NCI-H1105 treated with DMSO at 0.1 percent for 48 hours (cell line): ENCODE measurements at regions not wholly inside any gene's neighbourhood (a gene's known extent, or its start where the extent isn't known, plus 50 kb on each side); places are given as distances from the start of the nearest gene placed in this dataset.

Source experiments
- DNase-seq: peaks from one replicate; lab custom pipeline; 2025; lab: John Stamatoyannopoulos, UW

DNA sequence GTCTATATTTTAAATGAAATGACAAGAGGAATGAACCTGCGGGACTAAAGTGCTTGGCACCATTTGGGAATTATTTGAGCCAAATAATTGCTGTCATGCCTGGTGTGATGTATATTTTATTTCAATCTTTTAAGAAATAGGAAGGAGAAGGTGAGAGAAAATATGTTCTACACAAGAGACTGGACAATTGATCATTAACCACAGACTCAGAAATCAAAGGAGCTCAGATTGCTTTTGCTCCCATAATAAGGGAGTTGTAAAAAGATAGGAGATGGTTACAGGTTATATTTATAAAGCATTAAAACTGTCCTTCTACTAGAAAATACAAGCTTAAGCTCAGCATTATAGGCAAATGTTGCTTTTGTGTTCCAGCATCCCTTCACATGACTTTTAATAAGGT is 515.2 kb upstream of the SULF2 start:
- DNase-seq = no peak

DNA sequence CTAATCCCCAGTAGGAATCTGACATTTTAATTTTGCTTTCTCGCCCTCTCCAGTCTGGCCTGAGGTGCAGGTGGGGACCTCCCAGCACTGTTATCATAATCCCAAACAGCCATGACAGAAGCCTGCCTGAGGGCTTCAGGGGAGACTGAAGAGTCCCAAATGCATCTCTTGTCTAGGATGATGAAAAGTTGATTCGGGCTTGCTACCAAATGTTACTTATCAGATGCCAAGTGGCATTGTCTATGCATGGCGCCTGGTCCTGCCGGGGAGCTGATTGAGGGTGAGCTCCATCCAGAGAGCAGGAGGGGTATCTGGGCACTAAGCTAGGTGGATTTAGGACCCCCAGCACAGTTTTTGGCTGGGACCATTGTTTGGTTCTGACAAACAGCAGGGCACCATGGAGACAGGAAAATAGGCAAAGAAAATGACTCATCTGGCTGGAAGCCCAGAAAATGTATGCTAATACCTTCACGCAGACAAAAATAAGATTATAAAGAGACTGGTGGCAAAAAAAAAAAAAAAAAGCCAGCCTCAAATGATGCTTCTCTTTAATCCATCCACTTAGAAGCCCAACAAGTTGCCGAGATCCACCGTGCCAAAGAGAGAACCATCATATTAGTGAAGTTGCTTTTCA is 513.7 kb upstream of the SULF2 start:
- DNase-seq = peak; percentile 99

DNA sequence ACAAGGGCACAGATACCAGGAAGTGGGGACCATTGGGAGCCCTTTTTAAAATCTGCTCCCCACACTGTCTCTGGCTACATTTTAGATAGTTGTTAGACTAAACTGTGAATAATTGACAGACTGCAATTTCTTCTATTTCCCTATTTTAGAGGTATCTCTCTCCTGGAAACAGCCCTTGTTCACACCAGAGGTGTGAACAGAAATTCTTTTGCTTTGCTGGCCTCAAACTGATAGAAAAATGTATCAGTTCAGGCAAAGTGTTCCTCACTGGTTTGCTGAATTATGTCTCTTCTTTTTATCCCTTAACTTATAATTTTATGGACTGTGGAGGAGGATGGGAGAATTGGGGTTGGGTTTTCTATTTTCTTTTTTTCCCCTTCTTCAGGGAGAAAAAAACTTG is 513.2 kb upstream of the SULF2 start:
- DNase-seq = no peak

DNA sequence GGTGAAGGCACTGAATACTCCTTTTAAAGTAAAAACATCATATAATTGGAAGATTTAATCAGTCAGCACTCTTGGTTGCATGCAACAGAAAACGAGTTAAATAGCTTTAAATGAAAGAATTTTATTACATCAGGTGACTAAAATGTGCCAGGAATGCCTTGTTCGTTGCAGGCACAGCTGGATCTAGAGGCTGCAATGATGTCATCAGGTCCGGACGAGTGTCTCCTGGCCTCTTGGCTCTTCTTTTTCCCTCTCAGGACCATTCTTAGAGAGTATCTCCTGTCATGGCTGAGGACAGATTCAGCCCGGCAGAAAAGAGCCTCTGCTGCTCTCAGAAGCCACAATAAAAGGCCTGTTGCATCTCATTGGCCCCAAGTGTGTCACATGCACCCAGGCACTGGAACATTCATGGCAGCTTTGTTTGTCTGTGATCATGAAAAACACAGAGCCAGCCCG is 510.7 kb upstream of the SULF2 start:
- DNase-seq = no peak

DNA sequence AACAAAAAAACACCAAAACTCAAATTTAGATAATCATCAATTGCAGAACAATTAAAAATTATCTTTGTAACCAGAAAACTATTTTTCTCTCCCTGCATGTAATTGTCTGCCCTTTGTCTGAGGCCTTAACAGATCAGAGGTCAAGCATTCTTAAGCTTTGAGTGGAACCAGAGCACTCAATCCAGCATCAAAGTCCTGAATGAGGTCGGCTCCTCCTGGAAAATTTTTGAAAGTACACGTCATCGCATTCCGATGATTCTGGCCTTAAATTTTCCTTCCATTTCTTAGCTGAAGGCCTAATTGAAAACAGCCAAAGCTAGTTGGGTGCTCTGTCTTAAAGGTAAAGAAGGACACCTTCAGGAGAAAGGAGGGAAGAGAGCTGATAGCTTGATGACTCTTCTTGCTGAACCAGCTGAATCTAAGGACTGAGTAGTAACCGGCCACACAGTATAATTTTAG is 510.2 kb upstream of the SULF2 start:
- DNase-seq = no peak

DNA sequence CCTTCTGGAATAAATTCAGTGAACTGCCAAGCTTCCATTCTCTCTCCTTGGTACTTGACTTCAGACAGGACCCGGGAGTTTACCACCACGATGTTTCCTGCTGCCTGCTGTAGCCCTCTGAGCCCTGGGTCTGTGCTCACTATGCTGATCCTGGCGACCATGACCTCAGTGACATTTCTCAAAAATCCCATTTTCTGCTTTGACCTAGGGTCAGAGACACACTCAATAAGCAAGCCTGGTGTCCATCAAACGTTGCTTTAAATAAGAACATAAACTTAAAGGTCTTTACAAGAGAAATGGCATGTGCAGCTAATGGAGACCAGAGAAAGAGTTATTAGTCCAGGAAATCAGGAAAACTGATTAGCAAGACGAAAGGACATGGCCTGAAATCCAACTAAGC is 509.7 kb upstream of the SULF2 start:
- no peak for DNase-seq

DNA sequence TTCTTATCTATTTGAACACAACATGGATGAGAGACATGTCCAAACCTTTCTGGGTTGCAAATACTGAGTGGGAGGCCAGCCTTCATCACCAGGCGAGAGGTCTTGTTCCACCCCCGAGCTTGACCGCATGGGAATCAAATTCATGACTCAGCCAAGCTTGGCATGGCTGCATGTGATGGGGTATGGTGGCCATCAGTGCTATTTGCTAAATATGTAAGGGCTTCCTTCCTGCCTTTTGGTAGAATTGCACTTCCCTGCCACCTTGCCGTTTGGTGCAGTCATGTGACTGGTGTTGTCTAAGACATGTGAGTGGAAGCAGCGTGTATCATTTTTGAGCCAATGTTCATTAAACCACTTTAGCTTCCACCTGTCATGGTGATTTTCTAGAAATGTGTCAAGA is 508.9 kb upstream of the SULF2 start:
- no peak for DNase-seq

DNA sequence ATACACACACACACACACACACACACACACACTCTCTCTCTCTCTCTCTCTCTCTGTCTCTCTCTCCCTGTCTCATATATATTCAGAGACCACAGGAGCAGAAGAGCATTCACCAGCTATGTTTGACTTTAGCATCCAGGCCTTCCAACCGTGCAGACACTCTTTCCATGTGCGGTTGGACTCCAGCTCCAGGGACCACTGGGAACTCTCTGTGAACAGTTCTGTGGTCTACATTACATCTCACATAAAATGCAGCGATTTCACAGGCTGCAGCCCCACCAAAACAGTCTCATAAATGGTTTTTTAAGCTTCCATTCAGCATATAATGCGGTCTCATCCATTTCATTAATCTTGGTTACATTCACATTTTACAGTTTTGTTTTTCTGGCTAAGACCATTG is 508.4 kb upstream of the SULF2 start:
- DNase-seq = no peak

DNA sequence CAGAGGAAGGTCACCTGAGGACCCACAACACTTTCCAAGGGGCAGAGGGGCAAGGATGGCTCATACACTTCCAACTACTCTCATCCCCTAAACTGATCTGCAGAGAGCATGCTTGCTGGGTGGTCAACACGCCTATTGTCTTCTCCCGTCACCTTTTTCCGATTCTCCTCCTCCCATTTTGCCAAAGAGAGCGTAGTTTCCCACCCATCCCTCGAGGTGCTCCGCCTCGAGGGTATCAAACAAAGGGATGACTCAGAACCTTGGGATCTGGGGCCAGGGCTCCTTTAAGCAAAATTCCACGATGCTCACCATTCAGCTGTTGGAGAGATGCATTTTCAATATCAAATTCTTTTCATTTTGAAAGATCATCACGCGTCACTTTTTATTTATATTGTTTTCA is 507.5 kb upstream of the SULF2 start:
- no peak for DNase-seq

DNA sequence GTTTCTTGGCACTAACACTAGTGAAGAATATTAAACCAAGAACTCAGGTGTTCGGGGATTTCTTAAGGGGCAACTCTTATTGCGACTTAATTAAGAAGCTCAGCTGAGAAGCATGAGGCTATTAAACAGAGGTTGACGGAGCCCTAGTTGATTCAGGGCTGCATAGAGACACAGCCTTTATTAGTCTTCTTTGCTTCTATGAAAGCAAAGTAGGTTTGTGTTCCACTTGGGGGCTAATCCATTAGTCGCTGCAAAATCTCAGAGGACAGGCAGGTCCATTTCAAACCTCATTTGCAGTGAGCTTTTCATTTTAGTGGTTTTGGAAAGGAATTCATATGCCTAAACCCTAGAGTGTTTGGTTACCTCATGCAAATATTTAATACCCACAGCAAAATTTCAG is 506.6 kb upstream of the SULF2 start:
- no peak for DNase-seq

DNA sequence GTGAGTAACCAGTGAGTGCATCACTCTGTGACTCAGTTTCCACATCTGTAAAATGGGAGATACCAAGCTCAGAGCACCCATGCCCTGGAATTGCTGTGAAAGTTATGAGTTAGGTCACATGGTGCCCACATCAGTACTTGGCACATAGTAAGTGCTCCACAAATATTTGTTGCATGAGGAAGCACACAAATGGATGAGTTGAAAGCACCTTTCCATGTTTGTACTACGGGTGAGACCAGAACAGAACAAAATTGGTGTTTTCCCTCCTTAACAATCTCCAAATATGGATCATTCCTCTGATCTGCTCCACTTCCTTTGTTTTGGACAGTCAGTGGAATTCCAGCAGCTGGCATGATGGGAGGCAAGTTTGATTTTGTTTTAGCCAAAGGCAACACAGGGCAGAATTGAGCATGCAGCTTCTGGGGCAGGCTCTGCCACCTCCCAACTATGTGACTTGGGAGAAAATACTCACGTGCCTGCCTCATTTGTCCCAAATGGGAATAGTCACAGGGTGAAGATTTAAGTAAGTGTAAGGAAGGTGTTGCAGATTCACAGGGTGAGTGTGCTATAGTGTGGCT is 503.7 kb upstream of the SULF2 start:
- no peak for DNase-seq

DNA sequence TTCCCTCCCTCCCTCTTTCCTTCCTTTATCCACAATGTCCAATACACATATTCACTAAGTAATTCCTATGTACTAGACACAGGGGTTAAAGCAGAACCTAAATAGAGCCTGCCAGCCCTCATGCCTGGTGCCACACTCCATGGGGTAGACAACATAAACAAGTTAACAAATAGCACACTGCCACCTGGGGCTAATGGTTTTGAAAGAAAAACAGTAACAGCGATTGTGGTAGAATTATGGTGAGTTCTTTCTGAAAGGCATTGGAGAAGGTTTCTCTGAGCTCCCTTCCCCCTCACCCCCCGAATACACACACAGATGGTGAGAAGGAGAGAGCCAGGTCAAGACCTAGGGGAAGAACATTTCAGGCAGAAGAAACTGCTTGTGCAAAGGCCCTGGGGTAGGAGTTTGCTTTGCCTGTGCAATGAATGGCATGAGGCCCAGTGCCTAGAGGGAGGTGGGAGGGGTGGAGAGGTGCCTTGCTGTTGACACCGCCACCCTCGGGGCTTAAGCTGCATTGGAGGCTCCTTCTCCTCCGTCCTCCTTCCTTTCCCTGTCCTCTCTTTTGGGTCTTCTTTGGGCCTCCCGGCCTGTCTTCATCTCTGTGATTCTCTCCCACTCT is 502.4 kb upstream of the SULF2 start:
- DNase-seq = no peak

DNA sequence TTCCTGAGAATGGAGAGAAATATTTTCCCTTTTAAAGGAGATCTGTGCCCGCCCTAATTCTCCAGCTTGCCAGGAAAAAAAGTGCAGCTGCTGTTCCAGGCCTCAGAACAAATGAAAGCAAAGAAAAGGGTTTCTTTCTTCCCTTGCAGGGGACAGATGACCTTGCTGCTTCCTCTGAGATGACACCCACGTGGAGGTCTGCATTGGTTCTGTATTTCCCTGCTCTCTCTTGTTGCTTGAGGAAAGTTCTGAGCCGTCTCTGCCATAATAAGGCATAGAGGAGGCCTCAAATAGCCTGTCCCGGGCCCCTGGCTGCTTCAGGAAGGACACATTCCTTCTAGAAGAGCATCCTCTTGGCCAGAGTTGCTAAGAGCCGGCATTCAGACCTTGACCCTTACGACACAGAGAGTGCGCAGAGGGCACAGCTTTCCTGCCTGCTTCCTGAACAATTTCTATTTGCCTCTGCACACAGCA is 501.8 kb upstream of the SULF2 start:
- DNase-seq = no peak

DNA sequence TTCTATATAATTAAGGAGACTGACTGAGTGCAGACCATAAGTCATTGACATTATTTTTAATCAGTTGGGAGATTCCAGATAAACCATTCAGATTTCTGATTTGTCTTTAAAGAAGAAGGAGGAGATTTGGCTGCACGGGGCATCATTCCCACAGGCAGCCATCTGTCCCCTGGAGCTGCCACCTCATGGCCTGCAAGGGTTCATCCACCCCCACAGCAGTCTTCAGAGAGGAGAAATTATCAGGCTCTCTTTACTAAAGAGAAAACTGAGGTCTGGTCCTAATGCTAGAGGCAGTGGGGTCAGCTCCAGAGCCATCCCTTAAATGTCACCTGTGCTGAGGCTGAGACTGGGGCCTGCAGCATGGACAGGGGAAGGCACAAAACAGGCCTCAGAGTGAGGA is 501.3 kb upstream of the SULF2 start:
- no peak for DNase-seq

DNA sequence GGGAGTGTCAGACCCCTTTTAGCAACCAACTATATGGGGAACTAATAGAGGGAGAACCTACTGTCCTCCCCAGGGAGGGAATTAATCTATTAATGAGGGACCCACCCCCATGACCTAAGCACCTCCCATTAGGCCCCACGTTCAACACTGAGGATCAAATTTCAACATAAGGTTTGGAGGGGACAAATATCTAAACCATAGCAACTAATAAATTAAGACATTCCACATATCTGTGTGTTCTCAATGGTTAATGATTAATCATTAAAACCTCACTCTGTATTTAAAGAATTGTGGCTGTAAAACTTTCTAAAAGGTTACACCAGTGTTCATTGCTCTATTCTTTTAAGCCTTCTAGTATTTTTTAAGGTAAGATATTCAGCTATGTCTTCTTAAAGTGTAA is 500.4 kb upstream of the SULF2 start:
- DNase-seq = no peak

DNA sequence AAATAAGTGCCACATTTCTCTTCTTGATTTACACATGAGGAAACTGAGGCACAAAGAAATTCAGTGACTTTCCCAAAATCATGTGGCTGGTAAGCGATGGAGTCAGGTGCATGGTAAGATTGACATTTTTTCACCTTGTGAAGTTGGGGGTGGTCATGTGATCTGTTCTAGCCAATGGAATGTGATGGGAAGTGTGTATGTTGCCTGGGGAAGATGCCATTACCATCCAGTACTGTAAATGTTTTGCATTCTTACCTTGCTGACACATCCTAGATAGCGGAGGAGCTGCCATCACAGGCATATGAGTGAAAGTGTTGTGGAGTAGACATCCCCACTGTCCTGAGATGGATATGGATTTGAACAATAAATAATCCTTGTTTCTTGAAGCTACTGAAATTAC is 499.6 kb upstream of the SULF2 start:
- DNase-seq = no peak

DNA sequence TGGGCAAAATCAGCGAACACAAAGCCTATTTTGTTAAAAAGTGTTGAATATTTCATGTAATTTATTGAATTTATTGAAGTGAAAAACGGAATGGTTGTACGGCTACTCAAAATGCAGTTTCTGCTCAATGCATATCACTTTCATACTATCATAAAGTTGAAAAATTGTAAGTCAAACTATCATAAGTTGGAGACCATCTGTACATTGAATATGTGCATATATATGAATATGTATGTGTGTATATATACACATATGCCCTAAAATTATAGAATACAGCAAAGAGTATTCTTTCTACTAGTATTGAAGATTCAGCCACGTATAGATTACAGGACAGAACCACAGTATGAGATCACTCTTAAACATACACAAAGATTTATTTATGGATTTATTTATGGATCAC is 499.0 kb upstream of the SULF2 start:
- DNase-seq = no peak

DNA sequence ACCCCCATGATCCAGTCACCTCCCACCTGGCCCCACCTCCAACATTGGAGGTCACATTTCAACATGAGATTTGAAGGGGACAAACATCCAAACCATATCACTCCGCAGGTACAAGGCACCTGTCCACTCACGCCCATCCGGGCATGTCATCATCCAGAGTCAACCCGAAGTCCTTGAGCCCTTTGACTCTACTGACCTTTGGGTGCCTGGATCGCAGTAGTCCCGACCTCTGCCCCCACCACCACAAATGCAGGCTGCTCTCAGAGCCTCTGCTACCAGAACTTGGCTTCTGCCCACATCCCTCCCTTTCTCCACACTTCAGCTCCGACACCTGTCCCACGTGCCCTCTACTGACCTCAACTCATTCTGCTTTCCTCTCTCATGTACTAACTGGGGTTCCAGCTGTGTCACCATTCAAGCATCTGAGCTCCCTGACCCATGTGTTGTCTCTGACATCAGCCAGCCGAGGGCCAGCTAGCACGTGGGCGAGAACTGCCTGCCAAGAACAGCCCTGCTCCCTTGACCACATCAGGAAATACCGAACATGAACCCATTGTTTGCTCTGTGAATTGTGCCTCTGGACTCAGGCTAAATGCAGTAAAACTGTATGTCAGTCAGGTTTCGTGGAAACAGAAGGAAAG is 498.3 kb upstream of the SULF2 start:
- DNase-seq = no peak

DNA sequence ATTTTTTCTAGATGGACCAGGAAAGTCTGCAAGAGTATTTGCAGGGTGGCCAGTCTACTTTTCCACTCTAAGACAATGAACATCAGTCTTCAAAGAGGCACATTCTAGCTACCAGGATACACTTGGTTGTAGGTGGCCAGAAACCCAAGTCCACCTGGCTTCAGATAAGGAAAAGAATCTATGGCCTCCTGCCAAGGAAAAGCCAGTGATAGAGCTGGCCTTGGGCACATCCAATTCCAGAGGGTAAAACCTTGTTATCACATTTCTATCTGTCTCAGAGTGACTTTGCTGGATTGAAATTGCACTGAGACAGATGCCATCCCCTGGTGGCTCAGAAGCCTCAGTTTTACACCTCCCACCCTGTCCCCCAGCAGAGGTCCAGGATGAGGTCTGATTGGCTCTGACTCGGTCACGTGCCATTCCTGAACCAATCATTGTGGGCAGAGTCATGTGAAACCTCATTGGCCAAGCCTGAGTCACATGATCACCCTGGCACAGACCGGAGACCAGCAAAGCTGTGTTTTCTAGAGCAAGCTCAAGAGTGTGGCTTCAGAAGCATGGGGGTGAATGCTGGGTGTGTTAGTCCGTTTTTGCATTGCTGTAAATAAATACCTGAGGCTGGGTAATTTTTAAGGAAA is 497.4 kb upstream of the SULF2 start:
- DNase-seq = no peak

DNA sequence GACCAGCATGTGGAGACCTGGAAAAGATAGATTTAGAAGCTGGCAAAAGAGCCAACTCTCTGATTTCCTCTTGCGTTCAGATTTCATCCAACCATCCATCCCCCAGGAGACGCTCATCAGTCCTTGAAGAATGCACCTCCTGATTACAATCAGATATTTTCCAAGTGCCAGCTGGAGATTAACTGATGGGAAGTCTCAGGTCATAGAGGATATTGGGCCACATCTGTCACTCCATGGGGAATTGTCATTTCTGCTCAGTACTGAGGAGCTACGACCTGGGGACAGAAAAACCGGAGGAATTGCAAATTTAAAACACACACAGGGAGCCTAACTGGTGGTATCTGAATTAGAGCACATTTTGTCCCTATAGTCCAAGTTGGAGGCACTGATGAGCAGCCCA is 496.2 kb upstream of the SULF2 start:
- DNase-seq = no peak

DNA sequence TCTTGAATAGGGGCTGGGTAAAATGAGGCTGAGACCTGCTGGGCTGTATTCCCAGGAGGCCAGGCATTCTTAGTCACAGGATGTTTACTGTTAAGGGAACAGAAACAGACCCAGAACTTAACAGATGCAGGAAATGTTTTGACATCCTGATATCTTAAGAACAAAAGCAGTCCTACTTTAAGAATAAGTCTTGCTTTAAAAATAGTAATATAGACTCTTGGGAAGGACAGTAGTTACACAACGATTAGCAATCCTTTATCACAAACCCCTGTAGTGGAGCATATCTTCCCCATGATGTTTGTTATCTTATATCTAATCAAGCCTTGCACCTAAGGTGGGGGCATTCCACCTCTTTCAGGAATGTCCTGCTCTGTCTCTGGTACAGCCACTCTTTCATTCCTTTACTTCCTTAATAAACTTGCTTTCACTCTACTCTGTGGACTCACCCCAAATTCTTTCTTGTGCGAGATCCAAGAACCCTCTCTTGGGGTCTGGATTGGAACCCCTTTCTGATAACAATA is 493.7 kb upstream of the SULF2 start:
- DNase-seq = no peak

DNA sequence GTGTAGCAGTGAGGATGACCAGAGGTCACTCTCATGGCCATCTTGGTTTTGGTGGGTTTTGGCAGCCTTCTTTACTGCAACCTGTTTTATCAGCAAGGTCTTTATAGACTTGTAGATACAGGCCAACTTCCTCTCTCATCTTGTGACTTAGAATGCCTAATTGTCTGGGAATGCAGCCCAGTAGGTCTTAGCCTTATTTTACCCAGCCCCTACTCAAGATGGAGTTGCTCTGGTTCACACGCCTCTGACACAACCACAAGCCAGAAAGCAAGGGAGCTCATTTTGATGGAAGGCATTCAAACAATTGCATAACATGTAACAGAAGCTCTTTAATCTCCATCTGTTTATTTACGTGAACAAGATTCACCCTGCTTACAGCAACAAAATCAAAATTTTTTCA is 492.0 kb upstream of the SULF2 start:
- no peak for DNase-seq

DNA sequence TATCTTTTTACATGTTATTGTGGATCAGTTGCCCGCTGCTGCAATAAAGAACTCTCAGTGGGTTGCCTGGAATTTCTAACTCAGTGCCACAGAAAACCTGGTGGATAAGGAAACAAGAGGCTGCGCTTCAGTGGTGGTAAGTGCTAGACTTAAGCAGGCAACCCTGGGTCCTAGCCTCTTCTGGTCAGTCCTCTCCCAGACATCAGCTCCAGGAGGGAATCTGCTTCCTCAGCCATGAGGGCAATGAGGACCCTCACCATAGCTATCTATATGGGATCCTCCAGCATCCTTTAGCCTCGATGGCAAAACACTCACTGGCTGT is 490.7 kb upstream of the SULF2 start:
- no peak for DNase-seq
